Fibroblast of skin of abdomen (primary cell): ENCODE measurements at regions not wholly inside any gene's neighbourhood (a gene's known extent, or its start where the extent isn't known, plus 50 kb on each side); places are given as distances from the start of the nearest gene placed in this dataset.
"Not testable (repeated sequence)": the region's sequence is repeated elsewhere in the genome, so short reads cannot be mapped to it uniquely, and the experiment has no call there.

Experiments used
- DNase-seq: peaks from one replicate; pipeline ENCODE4 v3.0.0-alpha.2; 2013

DNA sequence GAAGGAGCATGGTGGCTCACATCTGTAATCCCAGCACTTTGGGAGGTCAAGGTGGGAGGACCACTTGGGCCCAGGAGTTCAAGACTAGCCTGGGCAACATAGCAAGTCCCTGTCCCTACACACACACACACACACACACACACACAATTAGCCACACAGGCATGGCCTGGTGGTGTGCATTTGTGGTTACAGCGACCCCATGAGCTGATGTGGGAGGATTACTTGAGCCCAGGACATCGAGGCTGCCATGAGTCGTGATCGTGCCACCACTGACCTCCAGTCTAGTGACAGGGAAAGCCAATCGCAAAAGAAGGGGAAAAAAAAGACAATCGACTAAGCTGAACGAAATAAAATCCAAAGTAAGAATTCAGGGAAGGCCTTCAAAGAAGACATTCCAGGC is 67.9 kb downstream of the TBX3 start:
- DNase-seq: no peak

DNA sequence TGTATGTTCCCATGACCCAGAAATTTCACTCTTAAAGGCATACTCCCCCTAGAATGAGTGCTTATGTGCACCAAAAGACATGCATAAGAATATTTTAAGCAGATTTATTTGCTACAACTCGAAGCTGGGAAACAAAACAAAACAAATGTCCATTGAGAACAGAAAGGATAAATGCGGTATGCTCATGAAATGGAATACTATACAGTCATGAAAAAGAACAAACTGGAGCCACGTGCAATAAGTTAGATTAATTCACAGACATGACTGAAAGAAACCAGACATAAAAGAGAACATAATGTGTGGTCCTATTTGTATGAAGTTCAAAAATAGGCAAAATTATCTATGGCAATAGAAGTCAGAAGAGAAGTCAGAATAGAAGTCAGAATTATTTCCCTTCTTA is 69.9 kb downstream of the TBX3 start:
- no peak for DNase-seq

DNA sequence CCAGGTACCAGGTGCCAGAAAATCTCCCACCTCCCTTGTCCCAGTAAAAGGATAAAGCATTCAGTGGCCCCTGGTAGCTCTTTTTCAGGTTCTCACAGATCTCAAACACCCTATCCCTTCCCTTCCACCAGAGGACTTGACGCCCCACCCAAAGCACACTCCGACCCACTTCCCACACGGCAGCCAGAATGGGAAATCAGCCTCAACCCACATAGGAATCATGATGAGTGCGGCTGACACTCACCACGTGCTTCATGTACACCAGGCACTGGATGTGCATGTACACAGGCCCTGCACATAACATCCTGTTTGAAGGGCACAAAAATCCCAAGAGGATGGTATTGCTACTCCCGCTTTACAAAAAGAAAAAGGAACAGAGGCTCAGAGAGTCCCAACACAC is 71.9 kb downstream of the TBX3 start:
- DNase-seq: no peak

DNA sequence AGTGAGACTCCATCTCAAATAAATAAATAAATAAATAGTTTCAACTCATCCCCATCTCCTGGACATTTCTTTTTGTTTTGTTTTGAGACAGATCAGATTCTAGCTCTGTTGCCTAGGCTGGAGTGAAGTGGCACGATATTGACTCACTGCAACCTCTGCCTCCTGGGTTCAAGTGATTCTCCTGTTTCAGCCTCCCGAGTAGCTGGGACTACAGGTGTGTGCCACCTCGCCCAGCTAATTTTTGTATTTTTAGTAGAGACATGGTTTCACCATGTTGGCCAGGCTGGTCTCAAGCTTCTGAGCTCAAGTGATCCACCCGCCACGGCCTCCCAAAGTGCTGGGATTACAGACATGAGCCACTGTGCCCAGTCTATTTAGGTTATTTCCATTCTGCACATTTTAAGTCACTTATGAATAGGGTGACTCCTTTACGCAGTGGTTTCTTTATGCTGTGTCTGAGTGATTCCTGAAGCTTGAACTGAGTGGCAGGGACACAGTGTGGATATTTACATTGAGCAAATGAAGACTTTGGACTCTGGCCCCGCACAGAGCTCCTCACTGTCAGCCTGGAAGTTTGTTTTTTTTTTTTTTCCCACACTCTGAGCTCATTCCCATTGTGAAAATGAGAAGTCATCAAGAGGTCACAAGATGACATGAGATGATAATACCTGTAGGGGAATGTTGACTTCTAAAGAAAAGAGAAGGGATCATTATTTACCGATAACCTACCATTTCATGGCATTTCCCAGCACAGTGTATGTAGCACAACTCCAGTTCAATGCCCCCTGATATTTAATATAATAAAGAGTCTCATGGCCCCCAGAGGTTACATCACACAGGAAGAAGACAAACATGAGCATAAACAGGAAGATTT is 72.6 kb downstream of the TBX3 start:
- DNase-seq: no peak

DNA sequence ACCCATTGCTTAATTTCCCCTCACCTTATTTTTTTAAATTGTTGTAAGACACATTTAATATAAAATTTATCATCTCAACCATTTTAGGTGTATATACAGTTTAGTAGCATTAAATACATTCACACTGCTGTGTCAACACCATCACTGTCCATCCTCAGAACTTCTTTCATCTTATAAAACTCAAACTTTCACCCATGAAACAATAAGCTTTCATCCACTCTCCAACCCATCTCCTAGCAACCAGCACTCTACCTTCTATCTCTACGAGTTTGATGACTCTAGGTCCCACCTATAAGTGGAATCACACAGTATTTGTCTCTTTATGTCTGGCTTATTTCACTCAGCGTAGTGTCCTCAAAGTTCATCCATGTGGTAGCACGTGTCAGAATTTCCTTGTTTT is 75.5 kb downstream of the TBX3 start:
- no peak for DNase-seq

DNA sequence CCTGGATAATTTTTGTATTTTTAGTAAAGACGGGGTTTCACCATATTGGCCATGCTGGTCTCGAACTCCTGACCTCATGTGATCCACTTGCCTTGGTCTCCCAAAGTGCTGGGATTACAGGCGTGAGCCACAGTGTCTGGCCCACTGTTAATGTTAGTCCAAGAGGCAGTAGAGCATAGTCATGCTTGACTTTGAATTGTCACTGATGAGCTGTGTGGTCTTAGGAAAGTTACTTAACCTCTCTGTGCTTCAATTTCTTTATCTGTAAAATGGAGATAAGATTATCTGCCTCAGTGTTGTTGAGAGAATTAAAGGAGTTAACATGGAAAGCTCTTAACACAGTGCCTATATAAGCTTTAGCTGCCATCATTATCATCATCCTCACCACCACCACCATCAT is 78.1 kb downstream of the TBX3 start:
- no peak for DNase-seq

DNA sequence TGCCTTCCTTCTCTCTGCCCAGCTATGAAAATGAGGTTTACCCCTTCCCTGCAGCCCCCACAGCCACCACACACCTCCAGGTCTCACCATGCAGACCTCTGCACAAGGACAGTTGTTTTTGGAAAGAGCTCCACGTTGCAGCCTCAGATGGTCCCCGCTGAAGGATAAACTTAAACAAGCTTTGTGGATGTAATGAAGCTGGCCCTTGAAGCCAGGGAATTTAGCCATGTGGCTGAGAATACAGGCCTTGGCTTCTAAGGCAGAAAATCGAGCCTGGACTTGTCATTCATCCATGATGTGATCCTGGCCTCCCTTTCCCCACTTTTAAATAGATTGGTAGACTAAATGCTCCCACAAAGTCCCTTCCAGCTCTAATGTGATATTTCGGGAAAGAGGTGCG is 79.4 kb downstream of the TBX3 start:
- no peak for DNase-seq

DNA sequence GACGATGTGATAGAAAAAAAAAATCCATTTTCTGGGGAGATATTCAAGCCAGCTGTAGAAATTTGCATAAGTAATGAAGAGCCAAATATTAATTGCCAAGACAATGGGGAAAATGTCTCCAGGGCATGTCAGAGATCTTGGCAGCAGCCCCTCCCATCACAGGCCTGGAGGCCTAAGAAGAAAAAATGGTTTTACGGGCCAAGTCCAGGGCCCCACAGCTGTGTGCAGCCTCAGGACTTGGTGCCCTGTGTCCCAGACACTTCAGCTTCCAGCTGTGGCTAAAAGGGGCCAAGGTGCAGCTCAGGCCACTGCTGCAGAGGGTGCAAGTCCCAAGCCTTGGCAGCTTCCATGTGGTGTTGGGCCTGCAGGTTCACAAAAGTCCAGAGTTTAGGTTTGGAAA is 83.4 kb downstream of the TBX3 start:
- DNase-seq: not testable (repeated sequence)

DNA sequence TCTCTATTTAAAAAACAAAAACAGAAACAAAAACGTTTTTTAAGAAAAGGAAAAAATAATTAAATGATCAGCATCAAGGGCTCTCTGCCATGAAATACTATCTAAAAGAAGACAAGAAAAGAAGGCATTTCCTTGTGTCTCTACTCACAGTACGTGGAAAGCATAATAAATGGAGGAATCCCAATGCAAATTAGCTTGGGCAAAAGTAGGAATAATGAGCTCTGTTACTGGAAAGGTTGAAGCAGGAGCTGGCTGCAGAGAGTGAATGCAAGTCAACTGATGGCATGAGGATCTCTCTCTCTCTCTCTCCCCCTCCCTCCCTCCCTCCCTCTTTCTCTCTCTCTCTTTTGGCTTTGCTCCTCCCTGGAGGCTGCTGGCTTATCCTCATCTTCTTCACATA is 85.9 kb downstream of the TBX3 start:
- no peak for DNase-seq

DNA sequence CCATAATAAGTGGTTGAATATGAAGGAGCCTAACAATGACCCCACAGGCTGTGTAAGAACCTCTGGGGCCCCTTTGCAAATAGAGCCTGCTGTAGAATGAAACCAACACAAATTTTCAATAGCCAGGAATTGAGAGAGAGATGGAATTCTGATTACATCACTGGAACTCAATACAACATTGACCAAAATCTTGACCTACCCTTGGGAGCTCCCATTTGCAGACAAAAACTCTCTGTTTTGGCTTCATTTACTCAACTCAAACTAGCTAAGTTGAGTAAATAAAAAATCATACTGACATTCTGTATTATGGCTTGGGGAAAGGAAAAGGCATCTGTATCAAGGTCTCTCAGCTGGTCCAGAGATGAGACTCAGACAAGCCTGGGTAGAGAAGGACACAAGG is 91.0 kb downstream of the TBX3 start:
- no peak for DNase-seq

DNA sequence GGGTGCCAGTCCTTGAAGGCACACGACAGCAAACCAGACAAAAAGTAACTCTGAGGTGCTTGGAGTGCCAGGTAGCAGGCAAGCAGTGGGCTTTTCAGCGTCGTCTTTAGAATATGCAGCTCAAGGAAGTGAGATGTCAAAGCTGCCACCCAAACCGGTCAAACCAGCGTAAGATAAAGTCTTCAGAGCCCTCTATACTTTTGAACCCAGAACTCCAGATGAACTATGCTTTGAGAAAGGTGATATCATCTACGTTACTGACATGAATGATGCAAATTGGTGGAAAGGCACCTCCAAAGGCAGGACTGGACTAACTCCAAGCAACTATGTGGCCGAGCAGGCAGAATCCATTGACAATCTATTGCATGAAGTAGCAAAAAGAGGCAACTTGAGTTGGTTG is 95.9 kb downstream of the TBX3 start:
- DNase-seq: no peak

DNA sequence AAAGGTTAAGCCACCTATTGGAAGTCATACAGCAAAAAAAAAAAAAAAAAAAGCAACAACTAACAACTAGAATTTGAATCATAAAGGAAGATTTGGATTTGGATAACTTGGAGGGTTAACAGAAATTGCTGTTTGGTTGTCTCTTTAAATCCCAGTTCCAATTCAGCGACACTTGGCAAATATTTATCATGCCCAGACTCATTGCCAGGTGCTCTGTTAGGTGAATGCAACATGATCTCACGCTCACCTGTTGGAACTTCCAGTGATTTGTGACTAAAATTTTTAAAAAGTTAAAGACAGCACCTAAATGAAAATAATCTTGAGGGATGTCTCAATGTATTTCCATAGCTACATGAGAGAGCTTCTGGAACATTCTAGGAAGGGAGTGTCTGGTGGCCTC is 103.7 kb downstream of the TBX3 start:
- DNase-seq: no peak

DNA sequence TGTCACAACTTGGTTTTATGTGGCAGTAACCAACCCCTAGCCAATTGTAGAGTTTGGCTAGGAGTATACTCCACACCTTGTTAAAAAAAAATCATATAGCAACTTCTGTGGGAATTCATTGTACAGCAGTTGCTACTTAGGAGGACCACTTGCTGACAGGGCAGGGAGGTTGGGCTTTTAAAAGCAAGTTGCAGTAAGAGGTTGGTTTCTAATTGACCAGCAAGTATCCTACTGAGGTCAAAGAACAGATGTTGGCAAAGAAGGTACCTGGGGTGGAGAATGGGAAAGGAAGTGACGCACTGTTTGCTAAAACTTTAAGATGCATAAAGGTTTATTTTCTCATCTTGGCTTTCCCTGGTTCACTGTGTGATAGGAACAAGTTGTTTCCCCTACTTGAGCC is 104.6 kb downstream of the TBX3 start:
- DNase-seq: no peak

DNA sequence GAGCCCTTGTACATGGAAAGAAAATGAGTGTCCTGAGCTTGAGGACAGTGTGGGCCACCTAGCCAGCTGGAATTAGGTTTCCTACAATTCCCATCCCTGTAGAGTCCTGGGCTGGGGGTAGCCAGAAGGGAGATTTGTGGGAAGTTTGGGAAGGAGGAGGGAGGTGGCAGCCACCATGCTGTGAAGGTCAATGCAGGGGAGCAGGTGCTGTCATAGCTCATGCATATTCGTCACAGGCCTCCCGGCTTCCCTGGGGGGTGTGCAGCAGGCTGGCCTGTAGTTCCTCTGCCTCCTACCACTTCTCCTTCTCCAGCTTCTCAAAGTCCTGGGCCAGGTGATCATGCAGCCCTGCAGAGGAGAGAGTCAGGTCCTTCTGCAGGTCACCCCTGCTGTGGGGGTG is 121.3 kb downstream of the TBX3 start:
- no peak for DNase-seq

DNA sequence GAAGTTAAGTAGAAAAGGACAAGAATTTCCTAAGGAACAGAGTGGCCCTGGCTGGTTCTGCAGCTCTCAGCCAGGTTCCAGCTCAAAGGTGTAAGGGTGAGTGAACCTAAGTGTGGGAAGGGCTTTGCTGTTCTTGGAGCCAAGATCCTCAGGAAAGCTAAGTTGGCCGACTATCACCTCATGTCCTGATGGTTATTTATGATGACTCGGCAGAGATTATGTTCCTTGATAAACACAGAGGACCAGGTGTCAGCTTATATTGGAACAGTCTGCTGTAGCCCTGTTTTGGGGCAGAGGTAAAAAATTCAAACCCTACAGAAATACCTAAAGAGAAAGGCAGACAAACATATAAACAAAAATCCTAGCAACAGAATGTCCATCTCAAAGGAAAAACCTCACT is 128.5 kb downstream of the TBX3 start:
- DNase-seq: no peak

DNA sequence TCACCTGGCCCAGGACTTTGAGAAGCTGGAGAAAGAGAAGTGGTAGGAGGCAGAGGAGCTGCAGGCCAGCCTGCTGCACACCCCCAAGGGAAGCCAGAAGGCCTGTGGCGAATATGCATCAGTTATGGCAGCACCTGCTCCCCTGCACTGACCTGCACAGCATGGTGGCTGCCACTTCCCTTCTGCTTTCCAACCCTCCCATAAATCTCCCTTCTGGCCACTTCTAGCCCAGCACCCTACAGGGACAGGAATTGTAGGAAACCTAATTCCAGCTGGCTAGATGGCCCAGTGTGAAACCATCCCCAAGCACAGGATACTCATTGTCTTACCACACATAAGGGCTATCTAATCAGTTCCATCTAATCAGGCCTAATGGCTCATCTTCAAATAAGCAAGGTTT is 136.3 kb downstream of the TBX3 start:
- no peak for DNase-seq

DNA sequence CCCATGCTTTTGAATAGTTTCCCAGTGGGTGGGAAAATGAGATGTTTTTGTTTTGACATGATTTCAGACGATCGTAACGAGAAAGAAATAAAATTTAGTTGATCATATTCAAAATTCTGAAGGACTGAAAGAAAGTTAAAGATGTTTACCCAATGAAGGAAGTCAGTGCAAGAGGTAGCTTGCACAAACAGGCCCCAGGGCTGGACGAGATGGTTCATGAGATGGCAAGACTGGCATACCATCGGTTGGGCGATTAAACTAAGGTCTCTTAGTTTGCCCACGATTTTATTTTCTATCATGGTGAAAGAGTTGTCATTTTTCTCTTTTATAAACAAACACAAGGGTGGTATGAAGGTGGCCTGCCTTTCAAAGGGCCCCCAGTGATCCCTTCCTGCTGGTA is 124.5 kb upstream of the TBX5 start:
- DNase-seq: no peak

DNA sequence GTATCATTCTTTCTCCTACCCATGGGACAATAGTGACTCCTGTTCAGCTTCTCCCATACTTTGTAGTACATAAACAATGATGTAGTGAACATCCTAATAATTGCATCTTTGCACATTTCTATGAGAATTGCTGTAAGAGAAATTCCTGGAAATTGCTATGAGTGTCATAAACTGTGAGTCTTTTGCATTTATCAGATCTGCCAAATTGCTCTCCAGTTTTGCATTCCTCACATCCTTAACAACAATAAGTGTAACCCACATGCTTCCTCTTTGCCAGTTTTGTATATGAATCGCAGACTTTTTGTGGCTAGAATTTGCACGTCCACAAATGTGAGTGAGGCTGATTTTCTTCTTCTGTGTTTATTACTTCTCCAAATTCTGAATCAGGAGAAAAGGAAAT is 124.0 kb upstream of the TBX5 start:
- peak; percentile 50 for DNase-seq

DNA sequence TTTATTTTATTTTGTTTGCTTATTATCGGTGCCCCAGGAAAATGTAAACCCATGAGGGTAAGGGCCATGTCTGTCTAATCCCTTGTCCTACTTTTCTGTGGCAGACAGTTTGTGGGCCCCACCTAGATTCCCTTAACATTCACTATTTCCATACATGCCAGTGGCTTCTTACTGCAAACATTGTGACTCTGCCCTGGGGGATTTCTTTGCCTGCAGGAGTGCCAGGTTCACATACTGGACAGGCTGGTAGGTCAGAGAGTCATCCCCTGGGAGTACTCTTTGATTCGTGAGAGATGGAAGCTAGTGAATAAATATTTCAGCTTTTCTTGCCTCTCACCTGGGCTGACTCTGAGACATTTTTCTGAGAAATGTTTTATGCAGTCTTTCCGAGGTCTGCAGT is 122.8 kb upstream of the TBX5 start:
- no peak for DNase-seq

DNA sequence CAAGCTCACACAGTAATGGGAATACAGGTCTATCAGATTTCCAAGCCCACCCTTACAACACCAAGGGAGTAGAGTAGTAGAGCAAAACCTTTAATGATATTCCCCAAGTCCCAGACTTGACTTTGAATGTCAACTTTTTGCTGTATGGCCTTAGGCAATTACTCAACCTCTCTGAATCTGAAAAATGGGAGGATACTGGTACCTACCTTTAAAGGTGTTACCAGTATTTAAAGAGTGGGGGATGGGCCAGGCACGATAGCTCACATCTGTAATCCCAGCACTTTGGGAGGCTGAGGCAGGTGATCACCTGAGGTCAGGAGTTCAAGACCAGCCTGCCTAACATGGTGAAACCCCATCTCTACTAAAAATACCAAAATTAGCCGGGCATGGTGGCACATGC is 115.2 kb upstream of the TBX5 start:
- DNase-seq: not testable (repeated sequence)

DNA sequence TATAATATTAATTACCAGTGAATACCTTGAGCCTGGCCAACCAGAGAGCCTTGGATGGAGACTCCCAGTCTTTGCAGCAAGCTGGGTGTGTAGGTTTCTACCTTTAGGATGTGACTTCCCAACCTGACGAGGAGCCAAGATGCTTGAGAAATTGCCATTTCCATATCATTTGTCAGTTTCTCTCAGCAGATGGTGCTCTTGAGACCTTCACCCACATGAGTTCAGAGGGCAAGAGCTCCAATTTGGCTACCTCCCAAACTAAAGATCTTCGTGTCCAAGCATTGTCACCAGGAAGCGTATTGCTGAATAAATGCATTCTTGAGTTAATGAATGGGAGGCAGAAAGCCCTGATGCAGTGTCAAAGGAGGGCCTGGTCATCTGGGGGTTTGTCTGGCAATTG is 106.4 kb upstream of the TBX5 start:
- no peak for DNase-seq

DNA sequence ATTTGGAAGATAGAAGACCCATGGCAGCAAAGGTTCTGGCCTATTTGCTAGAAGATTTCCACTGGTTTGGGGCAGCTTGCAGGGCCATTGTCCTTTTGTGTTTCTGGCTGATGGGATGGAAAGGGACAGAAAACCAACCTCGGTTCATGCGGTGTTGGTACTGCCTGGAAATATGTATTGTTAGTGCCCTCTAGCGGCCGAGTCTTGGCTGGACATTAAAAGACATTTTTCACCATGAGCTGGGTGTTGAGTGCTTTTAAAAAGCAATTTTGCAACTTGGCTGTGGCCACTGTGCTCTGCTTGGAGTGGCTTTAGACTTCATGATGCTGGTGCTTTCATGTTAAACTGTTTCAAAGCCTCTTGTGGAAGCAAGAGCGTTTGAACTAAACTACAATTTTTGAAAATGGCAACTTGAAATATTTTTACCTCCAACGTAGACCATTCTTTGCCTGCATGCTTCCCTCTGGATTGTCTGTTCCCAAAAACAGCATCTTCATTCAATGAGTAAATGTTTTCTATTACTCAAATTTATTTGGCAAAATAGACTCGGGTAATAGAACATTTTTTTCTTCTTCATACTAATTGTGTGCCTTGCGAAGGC is 102.7 kb upstream of the TBX5 start:
- DNase-seq: peak; percentile 73

DNA sequence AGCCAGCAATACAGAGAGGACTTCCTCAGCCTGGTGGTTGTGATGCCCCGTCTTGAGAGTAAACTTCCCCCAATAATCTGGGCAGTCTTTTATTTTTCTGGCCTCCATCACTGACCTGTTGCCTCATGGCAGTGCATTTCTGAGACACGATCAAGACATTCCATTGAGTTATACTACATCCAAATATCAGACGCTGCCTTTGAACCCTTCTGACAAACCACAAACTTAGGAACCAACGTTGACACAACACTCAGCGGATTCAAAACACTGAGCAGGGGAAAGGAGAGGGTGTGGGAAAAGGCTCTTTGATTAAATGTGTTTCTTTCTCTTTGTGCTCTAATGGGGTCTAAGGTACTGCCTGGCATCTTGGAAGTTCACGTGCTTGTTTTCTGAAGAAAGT is 100.7 kb upstream of the TBX5 start:
- no peak for DNase-seq

DNA sequence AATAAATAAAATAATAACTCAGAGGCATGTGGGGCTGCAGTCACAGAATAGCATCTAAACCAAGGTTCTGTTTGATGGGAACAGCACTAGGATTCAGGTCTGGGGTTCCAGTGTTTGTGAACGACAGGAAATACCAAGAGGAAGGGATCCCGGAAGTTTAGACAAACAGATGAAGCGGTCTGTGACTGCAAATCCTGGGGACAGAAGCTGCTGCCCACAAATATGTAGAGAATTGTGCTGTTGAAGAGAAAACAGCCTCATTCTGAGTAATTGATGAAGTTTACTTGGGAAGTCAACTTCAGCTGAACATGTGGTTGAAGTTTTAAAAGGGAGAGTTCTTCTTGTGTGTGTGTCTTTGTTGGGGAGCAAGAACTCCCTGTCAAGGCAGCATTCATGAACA is 98.4 kb upstream of the TBX5 start:
- DNase-seq: peak; percentile 54

DNA sequence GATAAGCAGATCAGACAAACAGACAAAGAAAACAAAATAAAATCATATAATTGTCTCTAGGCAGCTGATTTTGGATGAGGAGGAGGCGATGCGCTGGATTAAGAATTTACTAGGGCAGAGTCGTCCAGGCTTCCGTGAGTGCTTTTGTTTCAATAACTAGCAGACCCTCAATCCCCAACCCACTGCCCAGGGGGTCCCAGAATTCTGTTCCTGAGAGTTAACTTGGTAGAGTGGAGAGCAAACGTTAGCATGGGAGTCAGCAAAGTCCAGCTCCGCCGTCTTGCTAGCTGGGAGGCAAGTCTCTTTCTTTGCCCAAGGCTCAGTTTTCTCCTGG is 95.5 kb upstream of the TBX5 start:
- DNase-seq: no peak
